ENCODE measurements at regions not wholly inside any gene's neighbourhood (a gene's known extent, or its start where the extent isn't known, plus 50 kb on each side); places are given as distances from the start of the nearest gene placed in this dataset.

DNA sequence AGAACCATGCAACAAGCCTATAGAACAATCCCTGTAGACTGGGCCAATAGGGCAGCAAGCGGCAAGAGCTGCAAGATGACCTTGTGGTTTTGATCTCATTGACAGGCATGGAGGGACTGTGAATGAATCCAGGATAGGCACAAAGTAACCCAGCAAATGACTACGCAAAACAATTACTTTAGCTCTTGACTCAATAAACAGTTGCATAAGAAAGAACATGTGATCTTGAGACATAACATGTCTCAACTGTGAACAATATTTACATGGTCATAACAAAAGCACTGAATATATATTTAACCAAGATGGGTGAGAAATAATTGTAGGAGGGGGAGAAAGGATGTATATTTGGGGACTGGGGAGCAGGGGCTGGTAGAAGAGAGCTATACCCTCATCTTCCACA is 313.7 kb upstream of the CDH5 start:
- TF ChIP-seq, protein P1, sequence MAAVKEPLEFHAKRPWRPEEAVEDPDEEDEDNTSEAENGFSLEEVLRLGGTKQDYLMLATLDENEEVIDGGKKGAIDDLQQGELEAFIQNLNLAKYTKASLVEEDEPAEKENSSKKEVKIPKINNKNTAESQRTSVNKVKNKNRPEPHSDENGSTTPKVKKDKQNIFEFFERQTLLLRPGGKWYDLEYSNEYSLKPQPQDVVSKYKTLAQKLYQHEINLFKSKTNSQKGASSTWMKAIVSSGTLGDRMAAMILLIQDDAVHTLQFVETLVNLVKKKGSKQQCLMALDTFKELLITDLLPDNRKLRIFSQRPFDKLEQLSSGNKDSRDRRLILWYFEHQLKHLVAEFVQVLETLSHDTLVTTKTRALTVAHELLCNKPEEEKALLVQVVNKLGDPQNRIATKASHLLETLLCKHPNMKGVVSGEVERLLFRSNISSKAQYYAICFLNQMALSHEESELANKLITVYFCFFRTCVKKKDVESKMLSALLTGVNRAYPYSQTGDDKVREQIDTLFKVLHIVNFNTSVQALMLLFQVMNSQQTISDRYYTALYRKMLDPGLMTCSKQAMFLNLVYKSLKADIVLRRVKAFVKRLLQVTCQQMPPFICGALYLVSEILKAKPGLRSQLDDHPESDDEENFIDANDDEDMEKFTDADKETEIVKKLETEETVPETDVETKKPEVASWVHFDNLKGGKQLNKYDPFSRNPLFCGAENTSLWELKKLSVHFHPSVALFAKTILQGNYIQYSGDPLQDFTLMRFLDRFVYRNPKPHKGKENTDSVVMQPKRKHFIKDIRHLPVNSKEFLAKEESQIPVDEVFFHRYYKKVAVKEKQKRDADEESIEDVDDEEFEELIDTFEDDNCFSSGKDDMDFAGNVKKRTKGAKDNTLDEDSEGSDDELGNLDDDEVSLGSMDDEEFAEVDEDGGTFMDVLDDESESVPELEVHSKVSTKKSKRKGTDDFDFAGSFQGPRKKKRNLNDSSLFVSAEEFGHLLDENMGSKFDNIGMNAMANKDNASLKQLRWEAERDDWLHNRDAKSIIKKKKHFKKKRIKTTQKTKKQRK (IDR thresholded peaks at IDR 0.05; ENCODE audit: low read length): no peak
- TF ChIP-seq SRF (IDR thresholded peaks at IDR 0.05; ENCODE audit: low read depth, low read length) (no peak), AKAP8 (CRISPR knock-in tag; IDR thresholded peaks at IDR 0.05) (no peak)
